DND-41 (cell line): ENCODE measurements at regions not wholly inside any gene's neighbourhood (a gene's known extent, or its start where the extent isn't known, plus 50 kb on each side); places are given as distances from the start of the nearest gene placed in this dataset.

Experiments used
- EZH2 ChIP-seq: IDR thresholded peaks from 3 replicates; pipeline ENCODE4 v1.6.1; 2012; ENCODE audit warnings: borderline replicate concordance, low read depth, mild to moderate bottlenecking, moderate library complexity, low read length, inconsistent platforms; ENCODE audit not compliant: severe bottlenecking
- TF ChIP-seq, protein P1 (sequence below): IDR thresholded peaks from 2 replicates; pipeline ENCODE4 v1.5.1; 2012; ENCODE audit warnings: borderline replicate concordance, low read length, moderate library complexity, mild to moderate bottlenecking; ENCODE audit not compliant: poor library complexity, severe bottlenecking; ENCODE audit errors: extremely low read depth

DNA sequence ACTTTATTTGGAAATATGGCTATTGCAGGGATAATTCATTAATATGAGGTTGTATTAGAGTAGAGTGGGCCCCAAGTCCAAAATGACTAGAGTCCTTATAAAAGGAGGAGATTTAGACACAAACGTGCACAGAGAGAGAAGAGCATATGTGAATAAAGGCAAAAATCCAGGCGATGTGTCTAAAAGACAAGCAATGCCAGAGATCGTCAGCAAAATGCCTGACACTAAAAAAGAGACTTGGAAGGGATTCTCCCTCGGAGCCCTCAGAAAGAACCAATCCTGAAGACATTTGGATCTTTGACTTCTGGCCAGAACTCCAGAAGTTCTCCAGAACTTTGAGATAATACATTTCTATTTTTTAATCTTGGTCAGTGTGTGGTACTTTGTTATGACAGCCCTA lies 472.1 kb downstream of the NLGN4X start:
- TF ChIP-seq, protein P1, sequence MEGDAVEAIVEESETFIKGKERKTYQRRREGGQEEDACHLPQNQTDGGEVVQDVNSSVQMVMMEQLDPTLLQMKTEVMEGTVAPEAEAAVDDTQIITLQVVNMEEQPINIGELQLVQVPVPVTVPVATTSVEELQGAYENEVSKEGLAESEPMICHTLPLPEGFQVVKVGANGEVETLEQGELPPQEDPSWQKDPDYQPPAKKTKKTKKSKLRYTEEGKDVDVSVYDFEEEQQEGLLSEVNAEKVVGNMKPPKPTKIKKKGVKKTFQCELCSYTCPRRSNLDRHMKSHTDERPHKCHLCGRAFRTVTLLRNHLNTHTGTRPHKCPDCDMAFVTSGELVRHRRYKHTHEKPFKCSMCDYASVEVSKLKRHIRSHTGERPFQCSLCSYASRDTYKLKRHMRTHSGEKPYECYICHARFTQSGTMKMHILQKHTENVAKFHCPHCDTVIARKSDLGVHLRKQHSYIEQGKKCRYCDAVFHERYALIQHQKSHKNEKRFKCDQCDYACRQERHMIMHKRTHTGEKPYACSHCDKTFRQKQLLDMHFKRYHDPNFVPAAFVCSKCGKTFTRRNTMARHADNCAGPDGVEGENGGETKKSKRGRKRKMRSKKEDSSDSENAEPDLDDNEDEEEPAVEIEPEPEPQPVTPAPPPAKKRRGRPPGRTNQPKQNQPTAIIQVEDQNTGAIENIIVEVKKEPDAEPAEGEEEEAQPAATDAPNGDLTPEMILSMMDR: no peak
- no peak for TF ChIP-seq EZH2
